HL-60 (cell line): ENCODE measurements at regions not wholly inside any gene's neighbourhood (a gene's known extent, or its start where the extent isn't known, plus 50 kb on each side); places are given as distances from the start of the nearest gene placed in this dataset.

Source experiments
- DNase-seq, 2 experiments: peaks; one replicate each; pipeline ENCODE4 v3.0.0-alpha.2; 2010 to 2020; ENCODE audit warnings: low read depth in 1 of 2, low spot score in 1 of 2
- H3K27ac ChIP-seq: fragments of 250-450 bp; sonication (Bioruptor Pico); replicated peaks from 2 replicates; pipeline ENCODE4 v1.5.1; 2020; ENCODE audit warnings: mild to moderate bottlenecking, moderate library complexity
- H3K27me3 ChIP-seq: fragments of 250-450 bp; sonication (Bioruptor Pico); 2 replicates; pipeline ENCODE4 v1.5.1; 2021; ENCODE audit warnings: mild to moderate bottlenecking, moderate library complexity; ENCODE audit not compliant: insufficient read depth, poor library complexity, severe bottlenecking
- H3K4me3 ChIP-seq: replicated peaks from 2 replicates; pipeline ENCODE4 v1.5.1; 2011; ENCODE audit warnings: mild to moderate bottlenecking, control low read depth, low read length; ENCODE audit not compliant: insufficient read depth
- CTCF ChIP-seq: IDR thresholded peaks from one replicate; pipeline ENCODE4 v1.5.1; 2011; ENCODE audit warnings: low read length, control low read depth, inconsistent platforms; ENCODE audit not compliant: insufficient read depth
- GABPA ChIP-seq: IDR thresholded peaks from 2 replicates; pipeline ENCODE4 v1.6.1; 2012; ENCODE audit warnings: low read depth
- POLR2AphosphoS5 ChIP-seq: IDR thresholded peaks from 2 replicates; pipeline ENCODE4 v1.6.1; 2012; ENCODE audit warnings: low read depth
- SPI1 ChIP-seq: IDR thresholded peaks from 2 replicates; pipeline ENCODE4 v1.6.1; 2012; ENCODE audit warnings: low read depth, mild to moderate bottlenecking, borderline replicate concordance
- TF ChIP-seq, protein P1 (sequence below): IDR thresholded peaks from 2 replicates; pipeline ENCODE4 v1.6.1; 2012; ENCODE audit warnings: low read depth; ENCODE audit not compliant: insufficient replicate concordance

DNA sequence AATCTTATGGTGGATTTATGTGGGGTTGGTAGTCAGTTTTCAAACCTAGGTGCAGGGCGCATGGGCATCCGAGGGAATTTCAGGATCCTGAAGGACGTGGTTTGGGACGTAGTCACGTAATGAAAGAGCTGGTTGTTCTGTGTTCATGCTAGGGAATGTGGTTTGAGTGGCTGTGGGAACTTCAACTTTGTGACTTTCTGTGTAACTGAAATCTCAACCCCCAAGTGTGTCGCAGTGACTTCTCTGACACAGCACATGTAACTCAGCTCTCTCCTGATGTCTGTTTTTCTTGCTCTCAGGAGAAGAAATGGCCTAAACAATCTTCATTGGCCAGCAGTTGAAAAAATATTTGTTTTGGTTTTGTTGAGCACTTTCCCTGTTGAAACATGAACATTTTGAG lies 199.0 kb downstream of the PTEN start:
- DNase-seq: peak in 1 of 2 experiments; percentile 48
- TF ChIP-seq GABPA: no peak
- TF ChIP-seq, protein P1, sequence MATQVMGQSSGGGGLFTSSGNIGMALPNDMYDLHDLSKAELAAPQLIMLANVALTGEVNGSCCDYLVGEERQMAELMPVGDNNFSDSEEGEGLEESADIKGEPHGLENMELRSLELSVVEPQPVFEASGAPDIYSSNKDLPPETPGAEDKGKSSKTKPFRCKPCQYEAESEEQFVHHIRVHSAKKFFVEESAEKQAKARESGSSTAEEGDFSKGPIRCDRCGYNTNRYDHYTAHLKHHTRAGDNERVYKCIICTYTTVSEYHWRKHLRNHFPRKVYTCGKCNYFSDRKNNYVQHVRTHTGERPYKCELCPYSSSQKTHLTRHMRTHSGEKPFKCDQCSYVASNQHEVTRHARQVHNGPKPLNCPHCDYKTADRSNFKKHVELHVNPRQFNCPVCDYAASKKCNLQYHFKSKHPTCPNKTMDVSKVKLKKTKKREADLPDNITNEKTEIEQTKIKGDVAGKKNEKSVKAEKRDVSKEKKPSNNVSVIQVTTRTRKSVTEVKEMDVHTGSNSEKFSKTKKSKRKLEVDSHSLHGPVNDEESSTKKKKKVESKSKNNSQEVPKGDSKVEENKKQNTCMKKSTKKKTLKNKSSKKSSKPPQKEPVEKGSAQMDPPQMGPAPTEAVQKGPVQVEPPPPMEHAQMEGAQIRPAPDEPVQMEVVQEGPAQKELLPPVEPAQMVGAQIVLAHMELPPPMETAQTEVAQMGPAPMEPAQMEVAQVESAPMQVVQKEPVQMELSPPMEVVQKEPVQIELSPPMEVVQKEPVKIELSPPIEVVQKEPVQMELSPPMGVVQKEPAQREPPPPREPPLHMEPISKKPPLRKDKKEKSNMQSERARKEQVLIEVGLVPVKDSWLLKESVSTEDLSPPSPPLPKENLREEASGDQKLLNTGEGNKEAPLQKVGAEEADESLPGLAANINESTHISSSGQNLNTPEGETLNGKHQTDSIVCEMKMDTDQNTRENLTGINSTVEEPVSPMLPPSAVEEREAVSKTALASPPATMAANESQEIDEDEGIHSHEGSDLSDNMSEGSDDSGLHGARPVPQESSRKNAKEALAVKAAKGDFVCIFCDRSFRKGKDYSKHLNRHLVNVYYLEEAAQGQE: no peak
- no peak for TF ChIP-seq SPI1
- TF ChIP-seq POLR2AphosphoS5: no peak
- no peak for TF ChIP-seq CTCF
- Histone ChIP-seq H3K27ac (peak overlapping the region; percentile 40), H3K27me3 (no peaks in the 10 kb centered on the region), H3K4me3 (no peak overlapping the region)

DNA sequence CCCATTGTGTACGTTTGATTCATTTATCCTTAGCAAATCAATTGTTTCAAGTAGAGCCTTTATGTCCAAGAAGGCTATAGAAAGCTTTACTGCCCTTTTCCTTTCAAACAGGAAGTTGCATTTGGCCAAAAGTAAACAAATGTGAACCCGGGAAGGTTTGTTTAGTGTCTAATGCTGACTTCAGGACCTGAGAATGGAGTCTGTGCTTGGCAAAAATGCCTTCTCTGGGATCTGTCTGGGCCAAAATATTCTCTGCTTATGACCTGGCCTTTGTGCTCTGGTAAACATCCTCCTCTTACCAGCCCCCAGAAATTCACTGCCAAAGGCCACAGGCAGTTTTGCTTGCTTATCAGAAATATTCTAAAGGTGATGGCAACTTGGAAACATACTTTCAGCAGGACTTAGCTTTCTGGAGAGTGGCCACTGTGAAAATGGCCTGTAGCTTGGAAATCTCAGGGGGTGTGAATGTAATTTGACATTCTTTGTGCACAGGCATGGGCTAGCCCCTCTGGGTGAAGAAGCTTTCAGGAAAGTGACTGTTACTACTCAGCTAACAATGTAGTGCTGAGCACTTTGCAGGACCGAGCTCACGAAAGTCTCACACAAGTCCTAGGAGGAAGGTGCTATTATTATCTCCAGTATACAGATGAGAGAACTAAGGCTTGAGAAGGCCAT lies 199.5 kb downstream of the PTEN start:
- H3K27ac ChIP-seq: peak overlapping the region; percentile 56
- H3K4me3 ChIP-seq: no peak overlapping the region
- no peaks in the 10 kb centered on the region for H3K27me3 ChIP-seq
- no peak for TF ChIP-seq SPI1
- TF ChIP-seq, protein P1: no peak
- no peak for TF ChIP-seq POLR2AphosphoS5
- no peak for TF ChIP-seq CTCF
- TF ChIP-seq GABPA: no peak
- DNase-seq: no peak

- Histone ChIP-seq H3K27me3 (no peaks in the 10 kb centered on the region), H3K4me3 (no peak overlapping the region), H3K27ac (peak overlapping the region; percentile 56)
- no peak for TF ChIP-seq CTCF
- no peak for TF ChIP-seq GABPA
- TF ChIP-seq POLR2AphosphoS5: no peak
- TF ChIP-seq, protein P1: no peak
- TF ChIP-seq SPI1: no peak
- no peak for DNase-seq
Measured at GRCh38 chr10:88063861-88064557, 200.6 kb downstream of the PTEN start.
